PC-3 (cell line): ENCODE measurements at regions not wholly inside any gene's neighbourhood (a gene's known extent, or its start where the extent isn't known, plus 50 kb on each side); places are given as distances from the start of the nearest gene placed in this dataset.

Experiments
- CTCF ChIP-seq: fragments of 300-600 bp; sonication (generic); conservative IDR thresholded peaks from 2 replicates; pipeline ENCODE4 v1.5.1; 2017; ENCODE audit warnings: antibody characterized with exemption, low read depth, mild to moderate bottlenecking, low read length
- EZH2phosphoT487 ChIP-seq: fragments of 300-600 bp; sonication (generic); IDR thresholded peaks from 2 replicates; pipeline ENCODE4 v1.6.1; 2018; ENCODE audit warnings: mild to moderate bottlenecking, antibody characterized with exemption, low read length, borderline replicate concordance

GRCh38 chr2:43144263-43144662 is 82.1 kb downstream of the ZFP36L2 start:
- no peak for TF ChIP-seq EZH2phosphoT487
- TF ChIP-seq CTCF = no peak
